Activated CD8-positive, alpha-beta memory T cell treated with anti-CD3 and anti-CD28 coated beads for 36 hours (primary cell): ENCODE measurements at regions not wholly inside any gene's neighbourhood (a gene's known extent, or its start where the extent isn't known, plus 50 kb on each side); places are given as distances from the start of the nearest gene placed in this dataset.
"Not testable (repeated sequence)": the region's sequence is repeated elsewhere in the genome, so short reads cannot be mapped to it uniquely, and the experiment has no call there.

Source experiments
- CTCF ChIA-PET: fragments of 350-600 bp; sonication (Branson Sonifier 250); formaldehyde crosslinking; loops from one replicate; lab custom pipeline; 2021; ENCODE audit warnings: antibody characterized with exemption; lab: Charles Lee
- POLR2A ChIA-PET: fragments of 350-600 bp; sonication (Branson Sonifier 250); formaldehyde crosslinking; loops from one replicate; lab custom pipeline; 2021; ENCODE audit warnings: antibody characterized with exemption; lab: Charles Lee

- ChIA-PET POLR2A (no interaction called here), CTCF (no interaction called here)
These were observed 747.1 kb upstream of the ADGRB3 start for GRCh38 chr6:67887747-67888545.

- ChIA-PET CTCF (no interaction called here), POLR2A (no interaction called here)
These were observed 747.7 kb upstream of the ADGRB3 start for GRCh38 chr6:67887419-67887746.

DNA sequence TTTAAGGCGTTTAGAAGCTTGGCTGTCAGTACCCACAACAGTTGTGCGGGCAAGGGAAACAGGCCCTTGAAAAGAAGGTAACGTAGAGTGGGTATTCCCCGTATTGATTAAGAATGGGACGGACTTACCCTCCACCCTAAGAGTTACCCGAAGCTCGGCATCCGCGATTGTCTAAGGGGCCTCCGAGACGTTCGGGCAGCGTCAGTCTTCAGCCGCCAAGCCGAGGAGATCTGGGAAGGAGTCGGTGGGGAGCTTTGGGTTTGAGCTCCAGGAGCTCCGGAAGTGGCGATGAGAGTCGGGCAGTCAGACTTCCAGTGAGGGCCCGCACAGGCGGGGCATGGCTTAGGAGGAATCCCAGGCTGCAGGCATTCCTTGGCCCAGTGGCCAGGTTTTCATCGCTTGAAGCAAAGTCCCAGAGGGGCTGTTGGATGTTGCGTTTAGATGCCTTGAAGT lies 748.2 kb upstream of the ADGRB3 start:
- ChIA-PET CTCF (no interaction called here), POLR2A (no interaction called here)

GRCh38 chr6:67886036-67886707 lies 748.9 kb upstream of the ADGRB3 start:
- CTCF ChIA-PET = no interaction called here
- POLR2A ChIA-PET = no interaction called here

DNA sequence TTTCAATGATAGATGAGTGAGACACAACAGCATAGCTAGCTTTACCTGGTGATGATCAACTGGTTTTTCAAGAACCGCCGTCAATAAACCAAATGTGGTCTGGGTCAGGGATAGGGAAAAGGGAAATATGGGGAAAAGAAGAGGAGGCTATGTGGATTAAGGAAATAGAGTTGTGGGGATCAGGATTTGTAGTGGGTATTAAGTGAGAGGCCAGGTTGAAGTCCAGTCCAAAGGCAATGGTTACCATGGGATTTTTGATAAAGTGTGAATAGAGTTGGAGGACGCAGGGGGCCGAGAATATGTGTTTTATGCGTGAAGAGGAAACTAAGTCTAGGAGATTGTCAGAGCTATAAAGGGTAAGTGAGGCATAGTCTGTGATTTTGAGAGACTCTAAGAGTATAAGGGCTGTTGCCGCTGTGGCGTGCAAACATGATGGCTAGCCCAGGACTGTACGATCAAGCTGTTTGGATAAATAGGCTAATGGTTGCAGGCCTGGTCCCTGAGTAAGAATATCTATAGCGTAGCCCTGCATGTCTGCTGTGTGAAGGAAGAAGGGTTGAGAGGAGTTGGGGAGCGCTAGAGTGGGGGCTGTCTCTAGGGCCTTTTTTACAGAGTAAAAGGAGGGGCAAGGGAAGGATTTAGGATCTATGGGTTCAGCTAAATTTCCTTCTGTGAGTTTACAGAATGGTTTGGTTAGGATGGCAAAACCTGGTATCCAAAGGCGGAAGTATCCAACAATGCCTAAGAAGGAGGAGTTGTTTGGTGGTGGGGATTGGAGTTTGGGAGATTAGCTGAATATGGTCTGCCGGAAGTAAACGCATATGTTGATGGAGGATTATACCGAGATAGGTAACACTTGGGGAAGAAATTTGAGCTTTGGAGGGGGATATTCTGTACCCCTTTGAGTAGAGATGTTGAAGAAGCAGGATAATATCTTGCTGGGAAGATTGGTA lies 749.7 kb upstream of the ADGRB3 start:
- ChIA-PET POLR2A (no interaction called here), CTCF (no interaction called here)

DNA sequence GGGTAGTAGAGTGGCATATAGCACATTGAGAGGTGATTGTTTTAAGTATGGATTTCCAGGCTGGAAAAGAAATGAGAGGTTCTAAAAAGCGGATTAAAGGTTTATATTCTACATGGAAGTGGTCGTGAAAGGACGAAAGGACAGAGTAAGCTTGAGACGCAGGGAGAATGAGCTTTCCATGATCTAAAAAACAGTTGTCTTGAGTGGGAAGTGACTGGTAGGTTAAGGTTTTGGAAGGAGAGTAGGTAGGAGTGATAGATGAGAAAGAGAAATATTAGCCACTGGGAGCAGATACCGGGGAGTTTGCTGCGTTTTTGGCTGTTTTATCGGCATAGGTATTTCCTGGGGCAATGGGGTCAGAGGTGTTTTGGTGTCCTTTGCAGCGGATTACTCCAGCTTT lies 750.6 kb upstream of the ADGRB3 start:
- POLR2A ChIA-PET = no interaction called here
- CTCF ChIA-PET = no interaction called here

- ChIA-PET POLR2A (no interaction called here), CTCF (no interaction called here)
These were observed 751.3 kb upstream of the ADGRB3 start for GRCh38 chr6:67883500-67884366.

GRCh38 chr6:67882436-67883311 lies 752.4 kb upstream of the ADGRB3 start:
- CTCF ChIA-PET = no interaction called here
- POLR2A ChIA-PET = no interaction called here

DNA sequence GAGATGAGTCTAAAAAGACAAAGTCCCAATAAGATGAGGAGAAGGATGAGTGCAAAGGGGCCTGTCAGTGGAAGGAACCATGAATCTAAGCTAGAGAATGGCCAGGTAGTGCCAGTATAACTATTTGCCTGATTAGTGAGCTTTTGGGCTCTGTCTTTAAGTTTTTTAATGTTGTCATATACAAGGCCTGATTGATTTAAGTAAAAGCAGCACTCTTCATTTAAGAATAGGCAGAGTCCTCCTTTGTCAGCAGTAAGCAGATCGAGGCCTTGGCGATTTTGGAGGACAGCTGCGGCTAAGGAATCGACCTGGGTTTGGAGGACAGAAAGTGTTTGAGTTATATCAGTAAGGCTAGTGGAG lies 753.4 kb upstream of the ADGRB3 start:
- POLR2A ChIA-PET = no interaction called here
- CTCF ChIA-PET = no interaction called here

DNA sequence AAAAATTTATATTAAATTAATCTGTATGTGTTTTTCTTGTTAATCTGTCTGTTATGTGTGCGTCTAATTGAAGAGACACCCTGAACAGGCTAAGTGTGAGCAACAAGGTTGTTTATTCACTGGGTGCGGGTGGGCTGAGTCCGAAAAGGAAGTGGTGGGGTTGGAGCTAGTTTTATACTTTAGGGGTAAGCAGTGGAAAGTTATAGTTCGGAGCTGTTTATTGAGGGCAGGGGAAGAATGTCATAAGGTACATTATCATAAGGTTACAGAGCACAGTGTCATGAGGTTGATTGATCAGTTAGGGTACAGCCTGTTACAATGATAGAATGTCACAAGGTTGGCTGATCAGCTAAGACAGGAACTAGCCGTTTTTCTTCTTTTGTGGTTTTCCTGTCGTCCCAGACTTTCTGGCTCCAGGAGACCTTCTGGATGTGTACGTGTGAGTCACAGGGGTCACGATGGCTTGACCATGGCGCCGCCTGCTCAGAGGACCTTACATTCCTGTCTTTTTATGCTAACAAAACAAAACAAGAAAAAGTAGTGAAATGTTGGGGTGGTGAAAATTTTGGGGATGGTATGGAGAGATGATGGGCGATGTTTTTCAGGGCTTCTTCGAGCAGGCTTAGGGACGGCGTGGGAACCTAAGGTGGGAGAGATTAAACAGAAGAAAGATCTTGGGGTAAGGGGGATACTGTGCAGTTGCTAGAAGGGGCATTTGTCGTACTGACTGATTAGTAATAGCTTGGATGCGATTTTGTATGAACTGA lies 754.0 kb upstream of the ADGRB3 start:
- POLR2A ChIA-PET = no interaction called here

GRCh38 chr6:67880343-67880742 lies 754.7 kb upstream of the ADGRB3 start:
- CTCF ChIA-PET, POLR2A ChIA-PET: not testable (repeated sequence)

More for the DNA sequence above, 754.0 kb upstream of the ADGRB3 start:
- CTCF ChIA-PET = no interaction called here

DNA sequence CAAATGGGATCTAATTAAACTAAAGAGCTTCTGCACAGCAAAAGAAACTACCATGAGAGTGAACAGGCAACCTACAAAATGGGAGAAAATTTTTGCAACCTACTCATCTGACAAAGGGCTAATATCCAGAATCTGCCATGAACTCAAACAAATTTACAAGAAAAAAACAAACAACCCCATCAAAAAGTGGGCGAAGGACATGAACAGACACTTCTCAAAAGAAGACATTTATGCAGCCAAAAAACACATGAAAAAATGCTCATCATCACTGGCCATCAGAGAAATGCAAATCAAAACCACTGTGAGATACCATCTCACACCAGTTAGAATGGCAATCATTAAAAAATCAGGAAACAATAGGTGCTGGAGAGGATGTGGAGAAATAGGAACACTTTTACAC lies 755.2 kb upstream of the ADGRB3 start:
- POLR2A ChIA-PET, CTCF ChIA-PET: not testable (repeated sequence)

DNA sequence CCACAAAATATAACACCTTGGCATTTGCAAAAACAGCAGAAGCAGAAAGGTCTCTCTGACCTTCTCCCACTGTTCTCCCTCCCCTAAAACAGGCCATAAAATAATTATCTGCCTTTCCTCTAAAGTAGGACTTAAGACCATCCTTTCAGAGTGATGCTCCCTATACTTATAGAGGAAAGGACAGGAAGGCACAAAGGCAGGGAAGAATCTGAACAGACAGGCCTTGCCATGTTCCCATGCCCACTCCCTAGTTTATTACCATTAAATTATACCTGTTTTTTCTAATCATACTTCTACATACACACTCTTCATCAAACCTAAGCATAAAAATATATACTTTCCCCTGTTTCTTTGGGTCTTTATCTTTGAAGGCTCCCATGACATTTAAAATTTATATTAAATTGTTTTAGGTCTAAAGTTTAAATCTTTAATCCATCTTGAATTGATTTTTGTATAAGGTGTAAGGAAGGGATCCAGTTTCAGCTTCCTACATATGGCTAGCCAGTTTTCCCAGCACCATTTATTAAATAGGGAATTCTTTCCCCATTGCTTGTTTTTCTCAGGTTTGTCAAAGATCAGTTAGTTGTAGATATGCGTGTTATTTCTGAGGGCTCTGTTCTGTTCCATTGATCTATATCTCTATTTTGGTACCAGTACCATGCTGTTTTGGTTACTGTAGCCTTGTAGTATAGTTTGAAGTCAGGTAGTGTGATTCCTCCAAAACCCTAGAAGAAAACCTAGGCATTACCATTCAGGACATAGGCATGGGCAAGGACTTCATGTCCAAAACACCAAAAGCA lies 755.8 kb upstream of the ADGRB3 start:
- POLR2A ChIA-PET, CTCF ChIA-PET: not testable (repeated sequence)

- POLR2A ChIA-PET = not testable (repeated sequence)
- CTCF ChIA-PET = interaction anchor here (1.0 kb wide), 1 partner anchor 29 kb away, joined by 3 read pairs; no protein-coding TSS in a partner anchor
These were observed 756.9 kb upstream of the ADGRB3 start for GRCh38 chr6:67878216-67878615.

GRCh38 chr6:67877288-67877687 lies 757.8 kb upstream of the ADGRB3 start:
- CTCF ChIA-PET = interaction anchor here (1.0 kb wide), 1 partner anchor 30 kb away, joined by 3 read pairs; no protein-coding TSS in a partner anchor
- POLR2A ChIA-PET = no interaction called here

DNA sequence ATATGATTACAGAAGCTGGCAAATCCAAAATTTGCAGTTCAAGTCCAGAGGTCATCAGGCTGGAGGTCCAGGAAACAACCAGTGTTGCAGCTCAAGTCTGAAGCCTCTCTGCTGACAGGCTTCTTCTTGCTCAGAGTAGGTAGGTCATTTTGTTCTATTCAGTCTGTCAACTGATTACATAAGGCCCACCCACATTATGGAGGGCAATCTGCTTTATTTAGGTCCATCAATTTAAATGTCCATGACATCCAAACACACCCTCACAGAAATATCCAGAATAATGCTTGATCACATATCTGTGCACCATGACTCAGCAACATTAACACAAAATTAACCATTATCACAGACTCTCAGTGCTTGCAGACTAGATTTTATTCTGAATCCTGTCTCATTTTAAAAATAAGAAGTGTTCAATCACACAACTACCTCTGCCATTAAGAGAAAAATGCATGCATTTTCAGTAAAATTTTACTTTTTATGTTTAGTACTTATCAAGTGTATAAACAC lies 759.2 kb upstream of the ADGRB3 start:
- ChIA-PET CTCF (no interaction called here), POLR2A (no interaction called here)

DNA sequence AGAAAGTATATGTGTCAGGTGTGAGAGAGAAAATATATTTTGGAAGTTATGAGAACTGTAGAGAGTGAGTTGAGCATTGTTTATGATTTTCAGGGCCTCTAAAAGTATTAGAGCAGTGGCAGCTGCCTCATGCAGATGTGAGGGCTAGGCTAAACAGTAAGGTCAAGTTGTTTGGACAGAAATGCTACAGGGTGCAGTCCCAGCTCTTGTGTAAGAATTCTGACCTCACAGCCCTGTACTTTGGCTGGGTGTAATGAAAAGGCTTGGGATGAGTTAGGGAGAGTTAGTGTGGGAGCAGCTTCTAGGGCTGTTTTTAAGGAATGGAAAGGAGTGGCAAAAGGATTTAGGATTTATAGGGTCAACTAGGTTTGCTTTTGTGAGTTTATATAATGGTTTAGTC lies 764.8 kb upstream of the ADGRB3 start:
- POLR2A ChIA-PET = no interaction called here
- CTCF ChIA-PET = no interaction called here
